GM18861 (cell line): ENCODE measurements at regions not wholly inside any gene's neighbourhood (a gene's known extent, or its start where the extent isn't known, plus 50 kb on each side); places are given as distances from the start of the nearest gene placed in this dataset.
"Not testable (repeated sequence)": the region's sequence is repeated elsewhere in the genome, so short reads cannot be mapped to it uniquely, and the experiment has no call there.

ENCODE experiments used
- ATAC-seq: cut with Tn5 transposase; IDR thresholded peaks from one replicate; pipeline ENCODE4 v1.9.1; 2021; ENCODE audit not compliant: unreplicated experiment

GRCh38 chr14:97808541-97808940 lies 1011.4 kb downstream of the VRK1 start:
- not testable (repeated sequence) for ATAC-seq

- ATAC-seq: no peak
These were observed 1016.4 kb downstream of the VRK1 start for GRCh38 chr14:97813556-97813955.

GRCh38 chr14:97820781-97821180 lies 1023.6 kb downstream of the VRK1 start:
- ATAC-seq: no peak

GRCh38 chr14:97824218-97824617 lies 1027.0 kb downstream of the VRK1 start:
- ATAC-seq: no peak

DNA sequence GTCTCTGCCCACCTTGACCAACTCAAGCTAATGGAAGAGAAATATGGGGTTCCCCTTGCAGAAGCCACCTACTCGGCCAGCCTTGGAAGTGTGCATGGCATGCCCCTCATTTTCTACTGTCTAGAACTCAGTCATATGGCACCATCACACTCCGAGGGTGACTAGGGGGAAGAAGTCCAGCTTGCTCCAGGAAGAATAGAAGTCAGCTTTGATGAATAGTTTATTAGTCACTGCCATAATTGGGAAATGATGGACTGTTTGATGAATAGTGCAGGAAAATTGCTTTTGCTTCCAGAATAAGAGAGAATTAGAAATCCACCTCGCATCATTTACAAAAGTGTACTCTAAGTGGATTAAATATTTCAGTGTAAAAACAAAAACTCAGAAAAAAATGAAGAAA lies 1030.6 kb downstream of the VRK1 start:
- ATAC-seq: no peak

DNA sequence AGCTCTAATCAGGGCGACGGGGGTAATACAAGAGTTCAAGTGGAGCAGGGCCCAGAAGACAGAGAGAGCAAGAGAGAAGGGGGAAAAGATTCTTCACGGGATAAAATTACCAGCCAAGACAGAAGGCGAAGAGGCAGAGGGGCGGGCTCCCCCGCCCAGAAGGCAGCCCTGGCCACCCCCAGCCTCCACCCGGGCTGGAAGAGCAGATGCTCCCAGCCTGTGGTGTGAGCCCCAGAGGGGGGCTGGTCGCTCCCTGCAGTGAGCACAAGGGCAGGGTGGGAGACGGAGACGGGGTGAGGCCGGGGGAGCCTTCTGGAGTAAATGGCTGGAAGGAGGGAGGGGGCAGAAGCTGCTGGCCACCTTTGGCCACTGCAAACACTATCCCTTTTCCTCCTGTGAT lies 1035.6 kb downstream of the VRK1 start:
- no peak for ATAC-seq

GRCh38 chr14:97838986-97839385 lies 1041.8 kb downstream of the VRK1 start:
- no peak for ATAC-seq

GRCh38 chr14:97840159-97840558 lies 1043.0 kb downstream of the VRK1 start:
- no peak for ATAC-seq

- ATAC-seq: no peak
These were observed 1044.6 kb downstream of the VRK1 start for GRCh38 chr14:97841762-97842161.

- ATAC-seq: no peak
These were observed 1045.9 kb downstream of the VRK1 start for GRCh38 chr14:97843066-97843465.

- ATAC-seq: no peak
These were observed 1046.9 kb downstream of the VRK1 start for GRCh38 chr14:97844042-97844441.

DNA sequence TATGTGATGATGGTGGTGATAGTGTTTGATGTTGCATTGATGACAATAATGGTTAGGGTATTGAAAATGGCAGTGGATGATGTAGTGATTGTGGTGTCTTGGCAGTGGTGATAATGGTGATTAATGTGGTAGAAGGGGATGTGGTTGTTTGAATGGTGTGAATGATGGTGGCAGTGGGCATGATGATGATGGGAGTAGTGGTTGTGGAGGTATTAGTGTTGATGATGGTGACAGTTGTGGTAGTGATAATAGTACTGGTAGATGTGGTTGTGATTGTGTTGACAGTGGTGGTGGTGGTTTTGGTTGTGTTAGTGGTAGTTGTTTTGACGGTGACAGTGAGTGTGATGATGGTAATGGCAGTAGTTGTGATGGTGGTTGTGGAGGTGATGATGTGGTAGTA lies 1049.0 kb downstream of the VRK1 start:
- no peak for ATAC-seq

DNA sequence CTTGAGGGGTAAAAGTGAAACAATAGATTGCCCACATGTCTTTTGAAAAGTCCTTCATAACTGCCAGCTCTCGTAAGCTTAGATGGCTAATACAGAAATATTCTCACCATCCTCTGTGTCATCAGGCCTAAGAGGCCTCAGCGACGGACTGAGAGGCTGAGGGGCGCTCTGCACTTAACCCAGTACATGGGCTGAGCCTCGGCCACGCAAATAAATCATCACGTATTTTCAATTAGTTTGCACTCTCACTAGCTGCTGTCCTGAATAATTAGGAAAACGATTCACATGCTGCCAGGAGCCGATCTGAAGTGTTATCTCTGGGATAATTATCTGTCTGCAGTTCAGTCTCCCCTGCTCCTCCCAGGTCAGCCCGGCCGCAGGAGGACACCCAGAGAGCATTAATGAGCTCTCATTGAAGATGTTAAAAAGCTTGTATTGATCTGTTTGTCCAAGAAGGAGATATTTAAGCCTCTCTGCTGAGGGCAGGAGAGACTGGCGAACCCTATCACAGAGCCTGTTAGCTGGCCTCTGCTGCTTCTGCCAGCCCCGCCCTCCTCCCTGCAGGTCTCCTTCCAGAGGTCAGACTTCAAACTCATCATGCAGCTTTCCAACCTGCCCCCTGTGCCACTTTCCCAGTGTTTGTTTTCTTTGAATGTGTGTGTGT lies 1051.3 kb downstream of the VRK1 start:
- no peak for ATAC-seq

- ATAC-seq: no peak
These were observed 1053.3 kb downstream of the VRK1 start for GRCh38 chr14:97850466-97850865.

GRCh38 chr14:97850886-97851285 lies 1053.7 kb downstream of the VRK1 start:
- ATAC-seq: no peak

- ATAC-seq: no peak
These were observed 1054.3 kb downstream of the VRK1 start for GRCh38 chr14:97851428-97851995.

DNA sequence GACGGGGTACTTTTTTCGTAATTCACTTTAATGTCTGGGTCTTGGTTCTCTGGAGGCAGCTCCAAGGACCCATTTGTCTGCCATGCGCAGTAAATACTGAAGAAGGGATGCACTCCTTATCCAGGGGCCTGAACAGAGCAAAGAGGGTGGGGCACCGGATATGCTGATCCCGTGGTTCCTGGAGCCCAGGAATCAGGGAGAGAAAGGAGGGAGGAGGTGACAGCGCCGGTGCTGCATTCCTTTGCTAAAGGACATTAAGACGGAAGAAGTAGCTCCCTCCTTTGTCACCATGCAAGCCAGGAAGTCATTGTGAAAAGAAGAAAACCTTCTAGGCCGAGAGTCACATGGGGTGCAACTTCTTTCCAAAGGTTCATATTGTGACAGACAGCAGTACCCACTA lies 1057.7 kb downstream of the VRK1 start:
- ATAC-seq: no peak

- ATAC-seq: no peak
These were observed 1069.0 kb downstream of the VRK1 start for GRCh38 chr14:97866195-97866594.

DNA sequence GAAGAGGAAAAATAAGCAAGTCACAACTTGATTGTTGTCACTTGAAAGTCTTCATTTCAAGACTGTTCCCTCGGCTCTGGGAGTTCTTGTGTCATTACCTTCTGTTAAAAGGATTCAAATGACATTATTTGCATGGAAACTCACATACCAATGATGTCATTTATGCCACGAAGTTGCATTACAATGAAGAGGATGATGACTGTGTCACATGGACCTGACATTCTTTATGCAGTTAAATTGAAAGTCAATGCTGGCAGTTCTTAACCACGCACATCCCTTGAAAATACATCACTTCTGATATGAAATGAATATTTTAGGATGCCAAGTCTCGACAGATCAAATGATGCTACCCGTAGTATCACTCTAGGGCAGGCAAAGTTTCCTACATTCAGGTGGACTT lies 1069.5 kb downstream of the VRK1 start:
- no peak for ATAC-seq

DNA sequence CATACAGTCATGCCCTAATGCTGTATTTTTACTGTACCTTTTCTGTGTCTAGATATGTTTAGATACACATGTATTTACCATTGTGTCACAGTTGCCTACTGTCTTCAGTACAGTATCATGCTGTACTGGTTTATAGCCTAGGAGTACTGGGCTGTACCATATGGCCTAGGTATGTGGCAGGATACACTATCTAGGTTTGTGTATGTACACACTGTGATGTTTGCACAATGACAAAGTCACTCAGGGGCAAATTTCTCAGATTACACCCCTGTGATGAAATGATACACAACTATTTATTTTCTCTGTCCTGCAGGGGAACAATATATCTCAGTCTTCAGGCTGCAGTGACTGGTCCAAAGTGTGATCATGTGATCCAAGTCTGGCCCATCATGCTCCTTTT lies 1076.1 kb downstream of the VRK1 start:
- ATAC-seq: no peak

DNA sequence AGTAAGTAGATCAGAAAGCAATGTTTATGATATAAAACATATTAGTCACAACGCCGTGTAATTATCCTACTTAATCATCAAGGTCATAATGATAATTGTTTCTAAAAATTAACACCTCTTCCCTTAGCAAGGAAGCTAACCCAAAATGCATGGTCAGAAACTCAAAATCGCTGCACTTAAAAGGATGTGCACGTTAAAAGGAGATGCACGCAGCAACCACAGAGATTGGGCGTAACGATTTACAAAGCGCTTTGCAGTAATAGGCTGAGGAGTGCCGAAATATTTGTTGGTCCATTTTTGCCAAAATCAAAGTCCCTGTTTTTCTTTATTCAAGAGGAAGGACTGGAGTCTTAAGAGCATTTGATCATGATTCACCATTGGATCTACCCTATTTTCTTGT lies 1077.2 kb downstream of the VRK1 start:
- ATAC-seq: no peak

GRCh38 chr14:97878206-97878605 lies 1081.0 kb downstream of the VRK1 start:
- ATAC-seq: no peak

DNA sequence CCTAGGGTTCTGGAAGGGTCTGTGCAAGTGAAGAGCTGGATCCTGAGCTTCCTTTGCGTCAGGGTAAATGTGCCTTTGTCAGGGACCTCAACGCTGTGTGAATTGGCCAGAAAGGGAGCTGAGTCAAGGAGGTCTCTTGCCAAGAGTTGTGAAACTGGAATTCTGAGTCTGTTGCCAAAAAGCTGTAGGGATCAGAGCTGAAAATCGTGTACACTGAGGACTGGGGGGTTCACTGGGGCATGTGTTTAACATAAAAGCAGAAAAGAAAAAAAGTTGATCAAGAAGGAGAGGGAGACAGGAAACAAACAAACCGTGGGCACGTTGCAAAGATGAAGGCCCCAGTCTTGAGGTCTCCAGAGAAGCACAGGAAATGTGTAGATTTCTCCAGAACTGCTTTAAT lies 1081.5 kb downstream of the VRK1 start:
- ATAC-seq: no peak
